ENCODE measurements at regions not wholly inside any gene's neighbourhood (a gene's known extent, or its start where the extent isn't known, plus 50 kb on each side); places are given as distances from the start of the nearest gene placed in this dataset.

DNA sequence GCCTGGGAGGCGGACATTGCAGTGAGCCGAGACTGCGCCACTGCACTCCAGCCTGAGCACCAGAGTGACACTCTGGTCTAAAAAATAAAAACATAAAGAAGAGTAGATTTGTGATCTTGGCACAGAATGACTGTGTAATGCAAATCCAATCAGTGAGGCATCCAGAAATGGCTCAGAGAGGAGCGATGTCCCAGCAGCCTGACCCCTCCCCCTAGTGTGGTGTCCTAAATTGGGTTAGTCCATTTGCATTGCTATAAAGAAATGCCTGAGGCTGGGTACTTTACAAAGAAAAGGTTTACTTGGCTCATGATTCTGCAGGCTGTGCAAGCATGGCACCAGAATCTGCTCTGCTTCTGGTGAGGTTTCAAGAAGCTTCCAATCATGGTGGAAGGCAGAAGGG lies 59.1 kb upstream of the ZNF30 start:
- TF ChIP-seq, protein P1, sequence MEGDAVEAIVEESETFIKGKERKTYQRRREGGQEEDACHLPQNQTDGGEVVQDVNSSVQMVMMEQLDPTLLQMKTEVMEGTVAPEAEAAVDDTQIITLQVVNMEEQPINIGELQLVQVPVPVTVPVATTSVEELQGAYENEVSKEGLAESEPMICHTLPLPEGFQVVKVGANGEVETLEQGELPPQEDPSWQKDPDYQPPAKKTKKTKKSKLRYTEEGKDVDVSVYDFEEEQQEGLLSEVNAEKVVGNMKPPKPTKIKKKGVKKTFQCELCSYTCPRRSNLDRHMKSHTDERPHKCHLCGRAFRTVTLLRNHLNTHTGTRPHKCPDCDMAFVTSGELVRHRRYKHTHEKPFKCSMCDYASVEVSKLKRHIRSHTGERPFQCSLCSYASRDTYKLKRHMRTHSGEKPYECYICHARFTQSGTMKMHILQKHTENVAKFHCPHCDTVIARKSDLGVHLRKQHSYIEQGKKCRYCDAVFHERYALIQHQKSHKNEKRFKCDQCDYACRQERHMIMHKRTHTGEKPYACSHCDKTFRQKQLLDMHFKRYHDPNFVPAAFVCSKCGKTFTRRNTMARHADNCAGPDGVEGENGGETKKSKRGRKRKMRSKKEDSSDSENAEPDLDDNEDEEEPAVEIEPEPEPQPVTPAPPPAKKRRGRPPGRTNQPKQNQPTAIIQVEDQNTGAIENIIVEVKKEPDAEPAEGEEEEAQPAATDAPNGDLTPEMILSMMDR (IDR thresholded peaks at IDR 0.05; ENCODE audit: insufficient read depth, low read depth, low read length), result no peak
- no peak for TF ChIP-seq EZH2 (IDR thresholded peaks at IDR 0.05; ENCODE audit: insufficient read depth, low read length)

Data from astrocyte (in vitro differentiated cells and primary cell).